LNCAP (cell line): ENCODE measurements at regions not wholly inside any gene's neighbourhood (a gene's known extent, or its start where the extent isn't known, plus 50 kb on each side); places are given as distances from the start of the nearest gene placed in this dataset.

Experiments
- TF ChIP-seq, protein P1 (sequence below): fragments of 450-650 bp; IDR thresholded peaks from 2 replicates; pipeline ENCODE4 v1.5.1; 2017; ENCODE audit warnings: mild to moderate bottlenecking

DNA sequence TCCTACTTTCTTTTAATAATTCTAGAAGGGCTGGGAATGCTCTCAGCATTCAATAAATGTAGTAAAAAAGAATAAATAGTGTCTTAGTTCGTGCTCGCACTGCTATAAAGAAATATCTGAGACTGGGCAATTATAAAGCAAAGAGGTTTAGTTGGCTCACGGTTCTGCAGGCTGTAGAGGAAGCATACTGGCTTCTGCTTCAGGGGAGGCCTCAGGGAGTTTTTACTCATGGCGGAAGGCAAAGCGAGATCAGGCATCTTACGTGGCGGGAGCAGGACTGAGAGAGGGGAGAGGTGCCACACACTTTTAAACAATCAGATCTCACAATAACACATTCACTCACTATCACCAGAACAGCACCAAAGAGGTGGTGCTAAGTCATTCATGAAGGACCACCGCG is 103.0 kb upstream of the UBE2E2 start:
- TF ChIP-seq, protein P1, sequence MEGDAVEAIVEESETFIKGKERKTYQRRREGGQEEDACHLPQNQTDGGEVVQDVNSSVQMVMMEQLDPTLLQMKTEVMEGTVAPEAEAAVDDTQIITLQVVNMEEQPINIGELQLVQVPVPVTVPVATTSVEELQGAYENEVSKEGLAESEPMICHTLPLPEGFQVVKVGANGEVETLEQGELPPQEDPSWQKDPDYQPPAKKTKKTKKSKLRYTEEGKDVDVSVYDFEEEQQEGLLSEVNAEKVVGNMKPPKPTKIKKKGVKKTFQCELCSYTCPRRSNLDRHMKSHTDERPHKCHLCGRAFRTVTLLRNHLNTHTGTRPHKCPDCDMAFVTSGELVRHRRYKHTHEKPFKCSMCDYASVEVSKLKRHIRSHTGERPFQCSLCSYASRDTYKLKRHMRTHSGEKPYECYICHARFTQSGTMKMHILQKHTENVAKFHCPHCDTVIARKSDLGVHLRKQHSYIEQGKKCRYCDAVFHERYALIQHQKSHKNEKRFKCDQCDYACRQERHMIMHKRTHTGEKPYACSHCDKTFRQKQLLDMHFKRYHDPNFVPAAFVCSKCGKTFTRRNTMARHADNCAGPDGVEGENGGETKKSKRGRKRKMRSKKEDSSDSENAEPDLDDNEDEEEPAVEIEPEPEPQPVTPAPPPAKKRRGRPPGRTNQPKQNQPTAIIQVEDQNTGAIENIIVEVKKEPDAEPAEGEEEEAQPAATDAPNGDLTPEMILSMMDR = no peak

DNA sequence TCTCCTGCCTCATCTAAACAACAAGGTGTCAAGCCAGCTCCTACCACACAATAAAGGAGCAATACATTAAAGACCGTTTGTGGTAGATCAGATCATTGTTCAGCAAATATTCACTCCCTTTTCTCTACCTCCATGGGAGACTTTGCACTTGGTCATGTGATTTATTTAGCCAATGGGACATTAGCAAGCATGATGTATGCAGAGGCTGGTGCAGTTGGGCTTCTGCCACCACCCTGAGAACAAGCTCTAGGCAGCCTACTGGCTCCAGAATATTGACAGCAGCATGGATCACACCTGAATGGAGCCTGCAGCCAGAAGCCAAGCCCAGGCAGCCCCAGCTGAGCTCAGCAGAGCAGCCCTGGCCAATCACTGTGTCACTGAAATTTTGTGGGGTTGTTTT is 99.4 kb upstream of the UBE2E2 start:
- TF ChIP-seq, protein P1 = no peak

- TF ChIP-seq, protein P1 = no peak
These were observed 98.1 kb upstream of the UBE2E2 start for GRCh38 chr3:23105048-23105447.

- TF ChIP-seq, protein P1 = no peak
These were observed 96.5 kb upstream of the UBE2E2 start for GRCh38 chr3:23106666-23107065.

GRCh38 chr3:23107221-23107620 is 95.9 kb upstream of the UBE2E2 start:
- TF ChIP-seq, protein P1 = no peak

- TF ChIP-seq, protein P1 = no peak
These were observed 94.6 kb upstream of the UBE2E2 start for GRCh38 chr3:23108451-23109057.

GRCh38 chr3:23111286-23111685 is 91.8 kb upstream of the UBE2E2 start:
- TF ChIP-seq, protein P1 = no peak

GRCh38 chr3:23111797-23112196 is 91.3 kb upstream of the UBE2E2 start:
- TF ChIP-seq, protein P1 = no peak
